Epithelial cell of proximal tubule (primary cell): ENCODE measurements at regions not wholly inside any gene's neighbourhood (a gene's known extent, or its start where the extent isn't known, plus 50 kb on each side); places are given as distances from the start of the nearest gene placed in this dataset.
"Not testable (repeated sequence)": the region's sequence is repeated elsewhere in the genome, so short reads cannot be mapped to it uniquely, and the experiment has no call there.

Source experiments
- DNase-seq: peaks from one replicate; pipeline ENCODE4 v3.0.0-alpha.2; 2011; ENCODE audit warnings: low read depth
- H3K4me3 ChIP-seq: 2 replicates; pipeline ENCODE4 v1.5.1; 2011; ENCODE audit warnings: low read depth, mild to moderate bottlenecking, low read length
- TF ChIP-seq, protein P1 (sequence below): conservative IDR thresholded peaks from 2 replicates; pipeline ENCODE4 v1.5.1; 2012; ENCODE audit warnings: low read depth, mild to moderate bottlenecking, low read length

DNA sequence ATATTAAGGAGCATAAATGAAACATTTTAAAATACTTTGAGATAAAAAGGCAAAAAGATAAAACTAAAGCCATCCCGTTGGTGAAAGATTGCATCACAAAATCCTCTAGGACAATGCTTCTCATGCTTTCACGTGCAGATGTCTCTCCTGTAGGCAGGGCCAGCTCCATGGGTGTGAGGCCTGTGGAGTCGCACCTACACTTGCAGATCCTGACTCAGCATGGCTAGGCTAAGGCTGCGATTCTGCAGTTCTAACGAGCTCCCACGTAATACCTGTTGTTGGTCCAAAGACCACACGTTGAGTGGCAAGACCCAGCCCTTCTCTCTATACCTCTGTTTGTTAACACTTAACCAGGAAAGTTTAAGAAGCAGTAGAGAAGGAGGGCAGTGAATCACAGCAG, 62.1 kb upstream of the CAPRIN1 start:
- DNase-seq = no peak
- no peak overlapping the region for H3K4me3 ChIP-seq
- TF ChIP-seq, protein P1, sequence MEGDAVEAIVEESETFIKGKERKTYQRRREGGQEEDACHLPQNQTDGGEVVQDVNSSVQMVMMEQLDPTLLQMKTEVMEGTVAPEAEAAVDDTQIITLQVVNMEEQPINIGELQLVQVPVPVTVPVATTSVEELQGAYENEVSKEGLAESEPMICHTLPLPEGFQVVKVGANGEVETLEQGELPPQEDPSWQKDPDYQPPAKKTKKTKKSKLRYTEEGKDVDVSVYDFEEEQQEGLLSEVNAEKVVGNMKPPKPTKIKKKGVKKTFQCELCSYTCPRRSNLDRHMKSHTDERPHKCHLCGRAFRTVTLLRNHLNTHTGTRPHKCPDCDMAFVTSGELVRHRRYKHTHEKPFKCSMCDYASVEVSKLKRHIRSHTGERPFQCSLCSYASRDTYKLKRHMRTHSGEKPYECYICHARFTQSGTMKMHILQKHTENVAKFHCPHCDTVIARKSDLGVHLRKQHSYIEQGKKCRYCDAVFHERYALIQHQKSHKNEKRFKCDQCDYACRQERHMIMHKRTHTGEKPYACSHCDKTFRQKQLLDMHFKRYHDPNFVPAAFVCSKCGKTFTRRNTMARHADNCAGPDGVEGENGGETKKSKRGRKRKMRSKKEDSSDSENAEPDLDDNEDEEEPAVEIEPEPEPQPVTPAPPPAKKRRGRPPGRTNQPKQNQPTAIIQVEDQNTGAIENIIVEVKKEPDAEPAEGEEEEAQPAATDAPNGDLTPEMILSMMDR = no peak

DNA sequence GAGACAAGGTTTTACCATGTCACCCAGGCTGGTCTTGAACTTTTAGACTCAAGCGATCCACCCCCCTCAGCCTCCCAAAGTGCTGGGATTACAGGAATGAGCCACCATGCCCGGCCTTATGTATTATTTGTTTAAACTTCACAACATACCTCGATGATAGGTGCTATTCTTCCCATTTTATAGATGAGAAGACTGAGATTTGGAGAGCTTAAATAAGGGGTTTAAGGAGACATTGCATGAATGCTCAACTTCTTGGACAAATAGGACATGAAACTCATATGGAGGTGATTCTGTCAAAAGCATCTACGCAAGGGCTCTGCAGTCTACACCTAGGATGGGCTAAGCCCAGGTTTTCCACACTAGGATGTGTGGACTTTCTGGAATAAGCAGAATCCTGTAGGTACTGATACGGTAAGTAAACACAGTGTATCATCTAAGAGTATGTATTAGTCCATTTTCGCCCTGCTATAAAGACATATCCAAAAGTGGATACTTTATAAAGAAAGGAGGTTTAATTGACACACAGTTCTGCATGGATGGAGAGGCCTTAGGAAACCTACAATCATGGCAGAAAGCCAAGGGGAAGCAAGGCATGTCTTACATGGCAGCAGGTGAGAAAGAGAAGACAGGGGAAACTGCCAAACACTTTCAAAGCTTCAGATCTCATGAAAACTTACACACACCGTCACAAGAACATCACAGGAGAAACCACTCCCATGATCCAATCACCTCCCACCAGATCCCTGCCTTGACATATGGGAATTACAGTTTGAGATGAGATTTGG, 62.8 kb upstream of the CAPRIN1 start:
- H3K4me3 ChIP-seq = no peak overlapping the region
- TF ChIP-seq, protein P1 = no peak
- DNase-seq = no peak

DNA sequence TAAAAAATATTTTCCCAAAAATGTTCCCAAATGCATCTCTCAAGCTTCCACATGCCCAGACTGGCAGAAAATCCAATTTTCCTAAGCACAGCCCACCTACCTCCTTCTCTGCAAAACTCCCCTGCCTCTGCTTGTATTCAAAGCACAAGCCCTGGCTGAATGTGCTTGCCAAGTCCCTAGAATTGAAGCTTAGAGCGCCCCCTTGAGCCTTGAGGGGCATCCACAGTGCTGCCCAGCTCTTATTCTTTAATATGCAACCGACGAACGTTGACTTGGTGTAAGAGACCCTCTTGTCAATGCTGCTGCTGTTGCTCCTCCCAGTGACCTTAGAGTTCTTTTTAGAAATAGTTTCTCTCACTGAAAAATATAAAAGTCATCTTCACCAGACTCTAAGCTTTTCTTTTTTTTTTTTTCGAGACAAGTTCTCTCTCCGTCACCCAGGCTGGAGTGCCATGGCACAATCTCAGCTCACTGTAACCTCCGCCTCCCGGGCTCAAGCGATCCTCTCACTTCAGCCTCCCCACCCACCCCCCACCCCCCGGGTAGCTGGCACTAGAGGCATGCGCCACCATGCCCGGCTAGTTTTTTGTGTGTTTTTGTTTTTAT, 63.5 kb upstream of the CAPRIN1 start:
- no peak for DNase-seq
- H3K4me3 ChIP-seq = no peak overlapping the region
- TF ChIP-seq, protein P1 = peak; percentile 80

DNA sequence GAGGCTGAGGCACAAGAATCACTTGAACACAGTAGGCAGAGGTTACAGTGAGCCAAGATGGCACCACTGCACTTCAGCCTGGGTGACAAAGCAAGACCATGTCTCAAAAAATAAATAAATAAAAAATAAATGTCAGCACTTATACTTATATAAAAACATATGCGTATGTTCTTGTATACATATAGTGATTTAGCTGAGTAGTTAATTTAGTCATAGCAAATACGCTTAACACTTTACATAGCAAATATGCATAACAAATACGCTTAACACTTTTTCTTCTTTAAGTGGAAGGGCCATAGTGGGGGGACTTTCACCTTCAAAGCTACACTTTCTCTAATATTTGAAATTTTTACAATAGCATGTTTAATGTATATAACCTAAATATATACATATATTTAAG, 64.0 kb upstream of the CAPRIN1 start:
- H3K4me3 ChIP-seq = no peak overlapping the region
- DNase-seq = no peak
- TF ChIP-seq, protein P1 = no peak

DNA sequence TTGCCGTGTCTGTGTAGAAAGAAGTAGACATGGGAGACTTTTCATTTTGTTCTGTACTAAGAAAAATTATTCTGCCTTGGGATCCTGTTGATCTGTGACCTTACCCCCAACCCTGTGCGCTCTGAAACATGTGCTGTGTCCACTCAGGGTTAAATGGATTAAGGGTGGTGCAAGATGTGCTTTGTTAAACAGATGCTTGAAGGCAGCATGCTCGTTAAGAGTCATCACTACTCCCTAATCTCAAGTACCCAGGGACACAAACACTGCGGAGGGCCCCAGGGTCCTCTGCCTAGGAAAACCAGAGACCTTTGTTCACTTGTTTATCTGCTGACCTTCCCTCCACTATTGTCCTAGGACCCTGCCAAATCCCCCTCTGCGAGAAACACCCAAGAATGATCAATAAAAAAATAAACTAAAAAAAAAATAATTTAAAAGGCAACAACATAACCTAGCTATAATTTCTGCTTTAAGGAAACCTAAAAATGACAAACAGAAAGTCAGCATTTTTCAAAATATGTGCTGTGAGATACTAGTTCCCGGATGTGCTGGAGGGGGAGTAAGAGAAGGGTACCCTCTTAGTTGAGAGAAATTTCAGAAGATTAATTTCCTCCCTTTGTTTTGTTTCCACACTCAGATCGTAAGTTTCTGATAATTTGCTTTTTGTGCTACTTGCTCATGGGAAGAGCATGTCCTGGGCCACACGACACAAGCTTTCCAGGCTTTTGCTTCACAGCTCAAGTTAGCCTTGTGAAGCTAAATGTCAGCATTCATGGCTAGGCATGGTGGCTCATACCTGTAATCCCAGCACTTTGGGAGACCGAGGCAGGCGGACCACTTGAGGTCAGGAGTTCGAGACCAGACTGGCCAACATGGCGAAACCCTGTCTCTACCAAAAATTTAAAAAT, 64.7 kb upstream of the CAPRIN1 start:
- not testable (repeated sequence) for H3K4me3 ChIP-seq, DNase-seq

DNA sequence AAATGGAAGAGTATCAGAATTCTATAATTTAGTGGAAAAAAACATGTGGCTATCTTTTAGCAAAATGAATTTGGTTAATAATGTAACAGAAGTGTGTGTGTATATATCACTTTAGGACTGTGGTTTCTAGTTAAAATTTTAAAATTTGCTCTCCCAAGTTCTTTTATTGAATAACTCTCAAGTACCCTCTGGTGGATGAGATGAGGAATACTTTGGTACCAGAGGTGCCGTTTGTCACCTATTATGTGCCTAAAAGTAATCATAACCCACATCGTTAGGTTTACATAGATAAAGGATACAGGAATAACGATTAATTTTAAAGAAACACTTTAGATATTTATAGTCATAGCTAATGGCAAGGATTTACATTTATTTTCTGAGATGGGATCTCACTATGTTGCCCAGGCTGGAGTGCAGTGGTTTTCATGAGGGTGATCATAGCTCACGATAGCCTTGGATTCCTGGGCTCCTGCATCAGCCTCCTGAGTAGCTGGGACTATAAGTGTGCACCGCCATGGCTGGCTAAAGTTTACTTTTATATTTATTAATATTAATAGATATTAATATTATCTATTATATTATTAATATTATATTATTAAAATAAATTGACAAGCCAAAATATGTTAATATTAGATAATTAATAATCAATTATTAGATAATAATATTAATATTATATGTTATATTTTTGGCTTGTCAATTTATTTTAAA, 66.7 kb upstream of the CAPRIN1 start:
- no peak overlapping the region for H3K4me3 ChIP-seq
- no peak for DNase-seq
- TF ChIP-seq, protein P1 = peak; percentile 29
